Middle frontal gyrus (tissue), 1 donor: ENCODE measurements at regions not wholly inside any gene's neighbourhood (a gene's known extent, or its start where the extent isn't known, plus 50 kb on each side); places are given as distances from the start of the nearest gene placed in this dataset.
"Not testable (repeated sequence)": the region's sequence is repeated elsewhere in the genome, so short reads cannot be mapped to it uniquely, and the experiment has no call there.

Experiments
- DNase-seq: peaks from one replicate; pipeline ENCODE4 v3.0.0-alpha.2; 2015; ENCODE audit warnings: low spot score; ENCODE audit errors: extremely low spot score

- no peak for DNase-seq
Observed at GRCh38 chr6:119514345-119514744, 164.8 kb upstream of the MAN1A1 start.

DNA sequence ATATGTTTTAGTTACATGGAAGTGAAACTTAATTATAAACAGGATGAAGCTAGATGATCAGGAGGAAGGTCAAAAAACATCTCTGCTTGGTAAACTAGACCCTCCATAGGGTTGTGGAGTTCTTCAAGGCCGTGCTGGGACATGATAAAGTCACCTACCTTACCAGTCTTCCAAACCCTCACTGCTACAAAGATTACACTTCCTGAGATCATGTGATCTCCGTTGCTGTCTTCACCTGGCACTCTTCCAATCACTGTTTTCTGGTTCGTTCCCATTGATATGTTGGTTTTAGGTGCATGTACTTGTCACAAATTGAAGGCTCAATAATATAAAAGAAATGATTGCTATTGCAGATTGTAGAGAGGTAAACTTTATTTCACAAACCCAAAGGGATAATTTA is 161.5 kb upstream of the MAN1A1 start:
- no peak for DNase-seq

GRCh38 chr6:119510246-119510645 is 160.7 kb upstream of the MAN1A1 start:
- no peak for DNase-seq

- no peak for DNase-seq
Observed at GRCh38 chr6:119506631-119507174, 157.1 kb upstream of the MAN1A1 start.

- DNase-seq = no peak
Observed at GRCh38 chr6:119501798-119502483, 152.4 kb upstream of the MAN1A1 start.

DNA sequence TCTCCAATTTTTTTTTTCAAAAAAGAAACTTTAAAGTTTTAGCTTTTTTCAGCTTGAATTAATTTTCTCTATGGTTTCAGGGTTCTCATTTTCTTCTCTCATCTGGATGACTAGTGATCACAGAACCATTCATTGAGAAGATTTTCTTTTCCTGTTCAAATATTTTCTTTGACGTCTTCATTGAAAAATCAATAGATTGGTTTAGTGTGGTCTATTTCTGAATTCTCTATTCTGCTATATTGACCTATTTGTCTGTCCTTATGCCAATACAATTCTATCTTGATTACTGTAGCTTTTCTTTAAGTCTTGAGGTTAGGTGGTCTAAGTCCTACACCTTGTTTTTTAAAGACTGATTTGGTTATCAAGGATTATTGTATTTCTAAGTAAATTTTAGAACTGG is 150.2 kb upstream of the MAN1A1 start:
- no peak for DNase-seq

DNA sequence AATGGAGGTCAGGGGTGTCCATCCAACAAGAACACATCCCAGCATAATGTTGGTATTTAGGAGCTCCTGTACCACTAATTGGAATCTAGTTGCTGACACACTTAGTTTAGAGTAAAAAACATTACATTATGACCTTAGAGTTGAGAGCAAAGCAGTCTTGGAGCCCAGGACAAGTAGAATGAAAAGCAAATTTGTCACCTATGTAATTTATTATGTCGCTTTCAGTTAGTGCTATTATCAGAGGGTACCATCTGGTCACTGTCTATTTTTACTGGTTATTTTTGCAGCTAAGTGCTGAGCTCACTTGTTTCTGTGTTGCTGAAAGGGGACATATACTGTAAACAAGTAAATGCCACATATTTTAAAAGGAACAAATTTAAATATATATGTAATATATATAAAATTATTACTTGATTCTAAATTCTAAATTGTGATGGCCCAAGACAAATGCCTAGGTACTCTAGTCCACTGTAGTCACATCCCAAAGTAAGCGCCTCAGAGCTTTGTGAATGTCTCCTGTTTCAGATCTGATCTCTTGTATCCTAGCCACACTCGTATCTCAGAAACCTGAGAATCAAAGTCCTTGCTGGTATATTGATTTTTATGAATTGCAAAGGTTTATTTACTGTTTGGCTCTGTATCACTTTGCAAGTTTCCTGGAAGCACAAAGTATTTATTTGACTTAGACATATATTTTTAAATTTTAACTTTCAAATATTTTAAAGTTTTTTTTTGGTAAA is 148.6 kb upstream of the MAN1A1 start:
- DNase-seq = no peak

GRCh38 chr6:119495230-119495683 is 145.7 kb upstream of the MAN1A1 start:
- DNase-seq = no peak

- DNase-seq = no peak
Observed at GRCh38 chr6:119493980-119494379, 144.4 kb upstream of the MAN1A1 start.

GRCh38 chr6:119491112-119491511 is 141.6 kb upstream of the MAN1A1 start:
- not testable (repeated sequence) for DNase-seq

- DNase-seq = not testable (repeated sequence)
Observed at GRCh38 chr6:119490050-119490449, 140.5 kb upstream of the MAN1A1 start.

GRCh38 chr6:119484598-119484997 is 135.0 kb upstream of the MAN1A1 start:
- DNase-seq = no peak

DNA sequence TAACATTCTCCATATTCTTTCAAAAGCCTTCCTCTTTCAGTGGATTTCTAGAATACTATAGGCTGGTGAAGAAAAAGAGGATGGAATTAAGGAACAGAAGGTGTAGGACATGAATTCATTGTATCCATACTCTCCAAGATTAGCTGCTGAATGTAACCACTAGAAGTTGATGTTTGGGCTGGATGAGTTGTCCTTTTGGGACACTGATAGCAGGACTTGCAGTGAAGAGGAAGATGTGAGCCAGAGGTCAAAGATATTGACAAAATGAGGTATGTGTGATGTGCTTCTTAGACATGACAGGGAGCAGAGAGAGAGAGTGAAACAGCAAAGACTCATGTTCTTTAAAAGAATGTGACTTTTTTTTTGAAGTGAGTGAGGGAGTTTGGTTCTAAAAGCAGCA is 134.3 kb upstream of the MAN1A1 start:
- DNase-seq = no peak

DNA sequence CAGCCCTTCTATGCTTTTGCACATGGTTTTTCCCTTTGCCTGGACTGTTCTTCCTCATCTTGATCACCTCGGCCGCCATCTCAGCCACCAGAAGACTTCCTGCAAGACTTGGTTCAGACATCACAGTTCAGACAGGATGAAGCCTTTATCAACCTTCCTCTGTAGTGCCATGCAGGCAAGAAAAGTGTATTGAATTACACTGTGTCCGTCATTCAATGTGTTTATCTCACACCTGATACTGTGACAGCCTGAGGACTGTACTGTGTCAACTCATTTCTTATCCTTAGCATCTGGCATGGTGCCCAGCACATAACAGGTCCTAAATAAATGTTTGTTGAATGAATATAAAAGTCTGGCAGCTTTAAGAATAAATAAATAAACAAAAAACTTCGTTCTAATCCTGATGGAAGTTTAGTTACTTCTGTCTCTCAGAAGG is 133.3 kb upstream of the MAN1A1 start:
- DNase-seq = no peak

DNA sequence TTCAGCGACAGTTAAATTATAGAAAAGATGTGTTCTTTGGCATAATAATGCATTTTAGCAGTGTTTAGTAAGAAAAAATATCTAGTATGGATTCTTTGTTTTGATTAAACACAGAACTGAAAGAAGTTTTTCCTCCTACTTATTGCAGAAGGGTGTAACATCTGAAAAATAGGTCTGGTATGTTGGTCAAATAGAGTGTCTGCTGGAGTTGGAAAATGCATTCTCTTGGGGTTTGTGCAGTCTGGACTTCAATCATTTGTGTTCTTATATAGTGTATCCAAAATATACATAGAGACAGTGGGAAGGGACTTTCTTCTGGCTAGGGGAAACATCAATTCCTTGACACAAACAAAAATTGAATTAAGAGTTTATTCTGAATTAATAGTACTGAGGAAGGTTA is 132.4 kb upstream of the MAN1A1 start:
- no peak for DNase-seq

- DNase-seq = no peak
Observed at GRCh38 chr6:119480961-119481497, 131.5 kb upstream of the MAN1A1 start.

GRCh38 chr6:119479860-119480655 is 130.5 kb upstream of the MAN1A1 start:
- DNase-seq = no peak

DNA sequence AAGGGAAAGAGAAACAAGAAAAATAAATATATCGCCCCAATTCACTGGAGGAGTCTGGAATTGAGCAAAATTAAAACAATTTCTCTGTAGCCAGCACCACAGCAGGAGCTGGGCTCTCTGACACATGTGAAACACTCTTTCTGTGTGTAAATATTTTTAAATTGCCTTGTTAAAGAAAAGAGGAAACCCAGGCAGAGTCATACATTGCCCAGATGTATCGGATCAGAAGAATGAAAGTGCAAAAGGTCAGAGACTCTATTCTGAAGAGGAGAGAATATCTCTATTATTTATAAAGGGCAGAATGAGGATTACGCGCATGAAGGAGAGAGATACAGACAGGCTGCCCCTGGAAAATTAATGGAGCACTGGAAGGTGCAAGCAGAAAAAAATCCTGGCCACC is 127.0 kb upstream of the MAN1A1 start:
- no peak for DNase-seq

- DNase-seq = no peak
Observed at GRCh38 chr6:119476024-119476423, 126.5 kb upstream of the MAN1A1 start.

GRCh38 chr6:119470893-119471542 is 121.5 kb upstream of the MAN1A1 start:
- no peak for DNase-seq

GRCh38 chr6:119467488-119468081 is 118.0 kb upstream of the MAN1A1 start:
- no peak for DNase-seq
